Esophagus squamous epithelium (tissue), 5 donors: ENCODE measurements at regions not wholly inside any gene's neighbourhood (a gene's known extent, or its start where the extent isn't known, plus 50 kb on each side); places are given as distances from the start of the nearest gene placed in this dataset.
"Not testable (repeated sequence)": the region's sequence is repeated elsewhere in the genome, so short reads cannot be mapped to it uniquely, and the experiment has no call there.

Experiments
- DNase-seq: peaks from one replicate; lab custom pipeline; 2025; lab: John Stamatoyannopoulos, UW
- H3K27ac ChIP-seq, 4 donors: fragments of 200-600 bp; sonication (generic); one replicate each; pipeline ENCODE4 v1.5.1; 2016 to 2019; ENCODE audit warnings: mild to moderate bottlenecking in 1 of 4
- H3K27me3 ChIP-seq, 4 donors: fragments of 200-600 bp; sonication (generic); 1 replicate in 3 of 4; 2 replicates in 1 of 4; pipeline versions ENCODE4 v1.5.1 to v1.6.0; 2017 to 2021; ENCODE audit warnings: antibody characterized with exemption in 1 of 4
- H3K36me3 ChIP-seq, 3 donors: fragments of 200-600 bp; sonication (generic); one replicate each; pipeline ENCODE4 v1.5.1; 2016 to 2019
- H3K4me1 ChIP-seq, 3 donors: fragments of 200-600 bp; sonication (generic); one replicate each; pipeline ENCODE4 v1.5.1; 2017 to 2019
- H3K4me3 ChIP-seq, 4 donors: fragments of 200-600 bp; sonication (generic); 1 replicate in 3 of 4; 2 replicates in 1 of 4; pipeline ENCODE4 v1.5.1; 2016 to 2019; ENCODE audit warnings: mild to moderate bottlenecking in 2 of 4, moderate library complexity in 1 of 4
- H3K9me3 ChIP-seq, 3 donors: fragments of 200-600 bp; sonication (generic); one replicate each; pipeline ENCODE4 v1.5.1; 2016 to 2019
- CTCF ChIP-seq, 6 experiments: fragments of 450-650 bp in 4 of 6; fragments of 200-600 bp in 2 of 6; sonication (generic) in 2 of 6; IDR thresholded peaks; one replicate each; pipeline ENCODE4 v1.5.1; 2016 to 2019; ENCODE audit warnings: antibody characterized with exemption in 6 of 6, mild to moderate bottlenecking in 4 of 6, moderate library complexity in 4 of 6
- POLR2A ChIP-seq, 4 donors: fragments of 450-650 bp; IDR thresholded peaks; one replicate each; pipeline ENCODE4 v1.6.1; 2017; ENCODE audit warnings: antibody characterized with exemption in 4 of 4, mild to moderate bottlenecking in 4 of 4, moderate library complexity in 3 of 4
- WGBS, 2 donors: methylation state at CpG; one replicate each; pipeline ENCODE4 v1.1.5; 2018; 5-methylcytosine and 5-hydroxymethylcytosine counted together
- intact Hi-C: fragments of 100-400 bp; cut with DNase I; formaldehyde crosslinking; loops from one replicate; pipeline ENCODE4 v1.15.0; 2022
- donor health status: DM: yes; HTN: yes; CAD: no.

GRCh38 chr2:49640630-49641029 lies 486.3 kb upstream of the FSHR start:
- DNase-seq: no peak
- H3K27me3 ChIP-seq: no peaks in the 10 kb centered on the region
- no peak overlapping the region for H3K27ac ChIP-seq
- WGBS, 2 donors: 57 to 64% methylated on average over 1 of the region's 1 CpG
- intact Hi-C loops: no loop called here
- H3K4me1 ChIP-seq: no peaks in the 10 kb centered on the region
- TF ChIP-seq CTCF (IDR thresholded peaks at IDR 0.05) (no peak), POLR2A (IDR thresholded peaks at IDR 0.05) (no peak)
- H3K4me3 ChIP-seq: no peak overlapping the region
- H3K9me3 ChIP-seq: no peaks in the 10 kb centered on the region
- H3K36me3 ChIP-seq: no peaks in the 10 kb centered on the region

GRCh38 chr2:49621016-49621415 lies 466.7 kb upstream of the FSHR start:
- 81 to 91% methylated on average over 2 of the region's 2 CpGs for WGBS, 2 donors
- intact Hi-C loops: no loop called here
- Histone ChIP-seq H3K27ac (no peak overlapping the region), H3K9me3 (no peaks in the 10 kb centered on the region), H3K4me1 (no peaks in the 10 kb centered on the region), H3K4me3 (no peak overlapping the region), H3K27me3 (no peaks in the 10 kb centered on the region), H3K36me3 (no peaks in the 10 kb centered on the region)
- no peak for DNase-seq
- TF ChIP-seq POLR2A (IDR thresholded peaks at IDR 0.05): no peak
- TF ChIP-seq CTCF (IDR thresholded peaks at IDR 0.05): no peak

- intact Hi-C loops: no loop called here
- no peak overlapping the region for H3K27ac ChIP-seq
- no peaks in the 10 kb centered on the region for H3K4me1 ChIP-seq
- DNase-seq: no peak
- no peaks in the 10 kb centered on the region for H3K27me3 ChIP-seq
- no peaks in the 10 kb centered on the region for H3K9me3 ChIP-seq
- no peaks in the 10 kb centered on the region for H3K36me3 ChIP-seq
- no peak overlapping the region for H3K4me3 ChIP-seq
- TF ChIP-seq POLR2A (IDR thresholded peaks at IDR 0.05) (no peak), CTCF (IDR thresholded peaks at IDR 0.05) (peak in 1 of 6 experiments; percentile 3)
- 86 to 87% methylated on average over 3 of the region's 3 CpGs for WGBS, 2 donors
Measured at GRCh38 chr2:49619804-49620203, 465.5 kb upstream of the FSHR start.

GRCh38 chr2:49618491-49618890 lies 464.2 kb upstream of the FSHR start:
- 53 to 69% methylated on average over 3 of the region's 3 CpGs for WGBS, 2 donors
- intact Hi-C loops: no loop called here
- Histone ChIP-seq H3K4me1 (no peaks in the 10 kb centered on the region), H3K27me3 (no peaks in the 10 kb centered on the region), H3K27ac (no peak overlapping the region), H3K4me3 (no peak overlapping the region), H3K9me3 (no peaks in the 10 kb centered on the region), H3K36me3 (no peaks in the 10 kb centered on the region)
- TF ChIP-seq CTCF (IDR thresholded peaks at IDR 0.05) (no peak), POLR2A (IDR thresholded peaks at IDR 0.05) (no peak)
- no peak for DNase-seq

- Histone ChIP-seq H3K27ac (no peak overlapping the region), H3K9me3 (no peaks in the 10 kb centered on the region), H3K4me1 (no peaks in the 10 kb centered on the region), H3K36me3 (no peaks in the 10 kb centered on the region), H3K27me3 (no peaks in the 10 kb centered on the region), H3K4me3 (no peak overlapping the region)
- WGBS, 2 donors: 8 to 13% methylated on average over 2 of the region's 2 CpGs
- DNase-seq: no peak
- TF ChIP-seq POLR2A (IDR thresholded peaks at IDR 0.05) (no peak), CTCF (IDR thresholded peaks at IDR 0.05) (peak in 5 of 6 experiments; percentile 16 to 47 (median 19))
- intact Hi-C loops: no loop called here
Measured at GRCh38 chr2:49616800-49617199, 462.5 kb upstream of the FSHR start.

GRCh38 chr2:49611796-49612195 lies 457.5 kb upstream of the FSHR start:
- H3K27ac ChIP-seq, intact Hi-C loops, DNase-seq, H3K36me3 ChIP-seq, H3K27me3 ChIP-seq, H3K9me3 ChIP-seq, H3K4me3 ChIP-seq, H3K4me1 ChIP-seq: not testable (repeated sequence)
- 90% methylated on average over 5 of the region's 5 CpGs for WGBS, 2 donors
